ENCODE measurements at regions not wholly inside any gene's neighbourhood (a gene's known extent, or its start where the extent isn't known, plus 50 kb on each side); places are given as distances from the start of the nearest gene placed in this dataset.

GRCh38 chrX:33379839-33380238 is 168.5 kb upstream of the DMD start:
- no peak for TF ChIP-seq CTCF (IDR thresholded peaks at IDR 0.05)
- no peak for TF ChIP-seq POLR2A (IDR thresholded peaks at IDR 0.05; ENCODE audit: low read depth)

All from esophagus muscularis mucosa (tissue), 3 donors.